Osteocyte (in vitro differentiated cells): ENCODE measurements at regions not wholly inside any gene's neighbourhood (a gene's known extent, or its start where the extent isn't known, plus 50 kb on each side); places are given as distances from the start of the nearest gene placed in this dataset.
"Not testable (repeated sequence)": the region's sequence is repeated elsewhere in the genome, so short reads cannot be mapped to it uniquely, and the experiment has no call there.

Experiments
- DNase-seq: peaks from one replicate; pipeline ENCODE4 v3.0.0; 2021; ENCODE audit warnings: mixed read lengths; ENCODE audit not compliant: unreplicated experiment; ENCODE audit errors: extremely low spot score
- H3K27ac Mint-ChIP-seq: one replicate; pipeline ENCODE4 v1.8.0; 2021; ENCODE audit warnings: mild to moderate bottlenecking, mixed read lengths; ENCODE audit not compliant: unreplicated experiment
- H3K27me3 Mint-ChIP-seq: one replicate; pipeline ENCODE4 v1.8.0; 2021; ENCODE audit warnings: mixed read lengths; ENCODE audit not compliant: unreplicated experiment
- H3K36me3 Mint-ChIP-seq: one replicate; pipeline ENCODE4 v1.8.0; 2021; ENCODE audit warnings: mixed read lengths; ENCODE audit not compliant: unreplicated experiment
- H3K4me1 Mint-ChIP-seq: one replicate; pipeline ENCODE4 v1.8.0; 2021; ENCODE audit warnings: mixed read lengths; ENCODE audit not compliant: unreplicated experiment
- H3K4me3 Mint-ChIP-seq: one replicate; pipeline ENCODE4 v1.8.0; 2021; ENCODE audit warnings: mild to moderate bottlenecking, moderate library complexity, mixed read lengths; ENCODE audit not compliant: unreplicated experiment
- H3K9me3 Mint-ChIP-seq: one replicate; pipeline ENCODE4 v1.8.0; 2021; ENCODE audit warnings: mixed read lengths; ENCODE audit not compliant: unreplicated experiment

DNA sequence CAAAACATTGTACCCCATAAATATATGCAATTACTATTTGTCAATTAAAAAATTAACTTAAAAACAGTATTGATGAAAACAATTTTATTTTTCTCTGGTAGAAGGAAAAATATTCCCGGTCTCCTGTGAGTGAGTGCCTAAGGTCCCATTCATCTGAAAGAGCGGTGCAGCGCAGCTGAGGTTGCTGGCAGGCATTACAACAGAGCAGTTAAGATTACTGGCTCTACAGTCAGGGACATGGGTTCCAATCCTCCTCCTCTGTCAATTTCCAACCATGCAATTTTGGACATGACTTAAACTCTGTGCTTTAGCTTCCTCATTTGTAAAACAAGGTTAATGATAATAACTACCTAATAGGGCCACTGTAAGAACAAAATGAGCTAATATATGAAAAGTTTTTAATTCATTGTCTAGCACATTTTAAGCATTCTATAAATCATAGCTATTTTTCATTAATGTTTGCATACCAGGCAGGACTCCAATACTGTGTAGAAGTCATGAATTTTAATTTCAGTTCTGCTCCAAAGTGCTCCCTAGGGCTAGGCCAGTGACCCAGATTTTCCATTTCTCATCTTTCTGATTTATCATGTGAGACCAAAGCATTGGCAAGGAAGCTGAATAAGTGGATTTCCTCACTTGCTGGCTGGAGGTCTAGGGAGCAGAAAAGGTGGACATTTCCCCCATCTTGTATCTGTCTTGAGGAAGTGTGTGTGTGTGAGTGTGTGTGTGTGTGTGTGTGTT lies 174.2 kb upstream of the NBPF19 start:
- H3K27ac Mint-ChIP-seq: not testable (repeated sequence)

DNA sequence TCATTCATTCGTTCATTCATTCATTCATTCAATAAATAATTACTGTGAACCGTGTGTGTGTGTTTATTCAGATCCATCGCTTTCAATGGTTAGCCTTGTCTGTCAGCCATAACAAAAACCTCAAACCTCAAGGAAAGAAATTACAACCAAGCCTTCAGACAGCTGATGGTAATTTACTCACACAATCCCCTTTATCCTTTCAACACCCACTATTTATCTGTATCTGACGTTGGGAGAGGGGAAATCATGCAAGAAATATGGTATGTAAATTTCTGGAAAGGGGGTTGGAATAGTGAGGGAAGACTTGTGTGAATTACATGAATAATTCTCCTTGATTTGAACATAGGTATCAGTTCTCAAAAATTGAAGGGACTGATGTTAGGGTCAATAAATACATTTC lies 173.6 kb upstream of the NBPF19 start:
- not testable (repeated sequence) for DNase-seq, H3K36me3 Mint-ChIP-seq, H3K27me3 Mint-ChIP-seq, H3K9me3 Mint-ChIP-seq, H3K4me3 Mint-ChIP-seq, H3K4me1 Mint-ChIP-seq, H3K27ac Mint-ChIP-seq

More for the DNA sequence above, 174.2 kb upstream of the NBPF19 start:
- not testable (repeated sequence) for H3K9me3 Mint-ChIP-seq, H3K4me3 Mint-ChIP-seq, H3K36me3 Mint-ChIP-seq, H3K27me3 Mint-ChIP-seq, H3K4me1 Mint-ChIP-seq, DNase-seq

DNA sequence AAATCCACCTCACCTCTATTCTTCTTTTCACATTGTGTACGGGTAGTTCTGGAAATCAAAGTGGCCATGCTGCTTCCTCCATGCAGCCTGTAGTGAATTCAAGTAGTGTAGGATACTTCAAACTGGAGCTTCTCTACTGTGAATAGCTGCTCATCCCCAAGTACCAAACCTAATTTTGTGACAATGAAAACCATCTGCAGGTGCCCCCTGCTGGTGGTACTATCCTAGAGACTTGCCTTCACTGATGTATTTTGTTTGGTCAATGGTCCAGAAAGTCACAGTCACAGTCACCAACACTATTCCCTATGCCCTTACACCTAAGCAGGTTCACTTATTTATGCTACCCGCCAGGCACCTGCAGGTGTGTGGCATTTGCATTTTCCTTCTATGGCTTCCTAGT lies 170.0 kb upstream of the NBPF19 start:
- H3K27ac Mint-ChIP-seq, H3K9me3 Mint-ChIP-seq, H3K36me3 Mint-ChIP-seq, H3K27me3 Mint-ChIP-seq, H3K4me1 Mint-ChIP-seq, DNase-seq, H3K4me3 Mint-ChIP-seq: not testable (repeated sequence)

DNA sequence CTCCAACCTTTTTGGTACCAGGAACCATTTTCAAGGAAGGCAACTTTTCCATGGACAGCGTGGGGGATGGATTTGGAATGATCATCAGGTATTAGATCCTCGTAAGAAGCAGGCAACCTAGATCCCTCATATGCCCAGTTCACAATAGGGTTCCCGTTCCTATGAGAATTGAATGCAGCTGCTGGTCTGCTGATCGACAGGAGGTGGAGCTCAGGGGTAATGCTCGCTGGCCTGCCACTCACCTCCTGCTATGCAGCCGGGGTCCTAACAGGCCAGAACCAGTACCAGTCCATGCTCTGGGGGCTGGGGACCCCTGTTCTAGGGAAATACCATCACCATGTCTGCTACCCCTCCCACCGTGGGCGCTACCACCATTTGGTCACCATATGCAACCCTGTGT lies 167.2 kb upstream of the NBPF19 start:
- H3K36me3 Mint-ChIP-seq, H3K4me3 Mint-ChIP-seq, H3K9me3 Mint-ChIP-seq, DNase-seq, H3K27ac Mint-ChIP-seq, H3K4me1 Mint-ChIP-seq, H3K27me3 Mint-ChIP-seq: not testable (repeated sequence)

DNA sequence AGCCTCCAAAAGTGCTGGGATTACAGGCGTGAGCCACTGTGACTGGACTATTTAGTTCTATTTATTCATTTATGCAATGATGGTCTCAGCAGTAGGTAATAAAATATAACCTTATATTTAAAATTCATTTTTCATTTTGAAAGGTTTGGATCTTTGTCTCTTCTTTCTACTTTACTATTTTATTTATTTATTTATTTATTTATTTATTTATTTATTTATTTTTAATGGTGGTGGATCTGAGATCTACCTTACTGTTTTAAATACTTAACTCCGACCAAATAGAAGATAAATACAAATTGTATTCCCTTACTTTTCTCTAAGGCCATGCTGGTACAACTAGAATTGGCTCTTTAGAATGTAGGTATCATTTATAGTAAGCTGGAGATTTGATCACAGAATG lies 159.9 kb upstream of the NBPF19 start:
- not testable (repeated sequence) for H3K4me3 Mint-ChIP-seq, H3K9me3 Mint-ChIP-seq, DNase-seq, H3K36me3 Mint-ChIP-seq, H3K27ac Mint-ChIP-seq, H3K27me3 Mint-ChIP-seq, H3K4me1 Mint-ChIP-seq

DNA sequence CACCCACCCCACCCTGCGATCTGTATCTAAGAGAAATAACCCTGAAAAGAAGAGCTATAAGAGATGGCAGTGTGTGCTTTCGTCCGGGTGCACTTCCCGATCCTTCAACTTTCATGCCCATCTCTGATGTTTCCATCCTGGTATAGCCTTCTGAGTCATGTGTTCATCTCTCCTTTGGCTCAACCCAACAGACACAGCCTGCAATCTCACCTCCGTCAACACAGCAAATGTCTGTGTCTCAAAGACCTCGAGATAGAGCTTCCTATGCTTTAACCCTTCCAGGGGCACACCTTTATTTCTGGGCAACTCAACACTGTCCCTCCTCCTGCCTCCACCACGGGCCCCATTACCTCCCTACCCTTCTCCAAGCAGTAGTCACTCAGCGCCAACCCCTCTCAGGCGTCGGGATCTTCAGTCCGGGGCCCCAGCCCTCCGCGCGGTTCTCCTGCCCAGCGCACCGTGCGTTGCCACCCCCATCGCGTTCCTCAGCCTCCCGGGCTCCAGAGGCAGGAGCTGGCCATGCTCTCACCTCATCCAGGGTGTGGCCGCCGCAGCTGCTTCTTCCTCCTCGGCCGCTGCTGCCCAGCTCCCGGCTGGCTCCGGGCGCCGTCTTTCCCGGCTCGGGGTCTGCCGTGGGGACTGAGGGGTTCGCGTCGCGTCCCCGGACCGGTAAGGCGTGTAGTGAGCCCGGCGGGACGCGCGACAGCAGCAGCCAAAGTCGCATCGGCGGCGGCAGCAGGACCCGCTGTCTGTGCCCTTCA lies 153.7 kb upstream of the NBPF19 start:
- H3K27ac Mint-ChIP-seq, H3K36me3 Mint-ChIP-seq, H3K9me3 Mint-ChIP-seq, H3K27me3 Mint-ChIP-seq, DNase-seq, H3K4me1 Mint-ChIP-seq, H3K4me3 Mint-ChIP-seq: not testable (repeated sequence)

DNA sequence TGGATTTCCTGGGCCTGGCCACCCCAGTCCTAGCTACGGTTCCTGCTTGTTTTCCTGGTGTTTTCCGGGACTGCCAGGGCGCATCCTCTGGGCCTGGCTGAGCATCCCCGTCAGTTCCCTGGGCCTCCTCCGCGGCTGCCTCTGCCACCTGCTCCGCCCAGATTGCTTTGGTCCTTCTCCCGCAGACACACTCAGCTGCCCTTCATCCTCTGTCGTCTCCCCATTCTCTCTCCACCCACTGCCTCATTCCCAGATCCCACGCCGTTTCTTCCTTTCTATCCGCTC lies 153.2 kb upstream of the NBPF19 start:
- H3K36me3 Mint-ChIP-seq, H3K4me3 Mint-ChIP-seq, DNase-seq, H3K27me3 Mint-ChIP-seq, H3K4me1 Mint-ChIP-seq, H3K27ac Mint-ChIP-seq, H3K9me3 Mint-ChIP-seq: not testable (repeated sequence)

DNA sequence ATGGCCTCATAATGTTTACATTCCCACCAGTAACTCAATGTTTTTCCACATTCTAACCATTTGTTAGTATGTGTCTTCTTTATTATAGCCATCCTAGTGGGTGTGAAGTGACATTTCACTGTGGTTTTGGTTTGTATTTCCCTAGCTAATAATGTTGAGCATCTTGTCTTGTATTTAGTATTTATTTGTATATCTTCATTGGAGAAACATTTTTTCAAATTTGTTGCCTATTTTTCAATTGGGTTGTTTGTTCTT lies 144.8 kb upstream of the NBPF19 start:
- H3K4me1 Mint-ChIP-seq, H3K27ac Mint-ChIP-seq, H3K36me3 Mint-ChIP-seq, H3K9me3 Mint-ChIP-seq, DNase-seq, H3K4me3 Mint-ChIP-seq, H3K27me3 Mint-ChIP-seq: not testable (repeated sequence)

DNA sequence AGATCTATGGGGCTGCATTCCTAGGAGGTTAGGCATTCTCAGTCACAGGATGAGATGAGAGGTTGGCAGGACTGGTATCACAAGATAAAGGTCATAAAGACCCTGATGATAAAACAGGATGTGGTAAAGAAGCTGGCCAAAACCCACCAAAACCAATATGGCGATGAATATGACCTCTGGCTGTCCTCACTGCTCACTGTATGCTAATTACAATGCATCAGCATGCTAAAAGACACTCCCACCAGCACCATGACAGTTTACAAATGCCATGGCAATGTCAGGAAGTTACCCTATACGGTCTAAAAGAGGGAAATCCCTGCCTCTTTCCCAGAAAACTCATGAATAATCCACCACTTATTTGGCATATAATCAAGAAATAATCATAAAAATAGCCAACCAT lies 138.8 kb upstream of the NBPF19 start:
- H3K36me3 Mint-ChIP-seq, H3K27me3 Mint-ChIP-seq, H3K9me3 Mint-ChIP-seq, H3K27ac Mint-ChIP-seq, H3K4me1 Mint-ChIP-seq, H3K4me3 Mint-ChIP-seq, DNase-seq: not testable (repeated sequence)

DNA sequence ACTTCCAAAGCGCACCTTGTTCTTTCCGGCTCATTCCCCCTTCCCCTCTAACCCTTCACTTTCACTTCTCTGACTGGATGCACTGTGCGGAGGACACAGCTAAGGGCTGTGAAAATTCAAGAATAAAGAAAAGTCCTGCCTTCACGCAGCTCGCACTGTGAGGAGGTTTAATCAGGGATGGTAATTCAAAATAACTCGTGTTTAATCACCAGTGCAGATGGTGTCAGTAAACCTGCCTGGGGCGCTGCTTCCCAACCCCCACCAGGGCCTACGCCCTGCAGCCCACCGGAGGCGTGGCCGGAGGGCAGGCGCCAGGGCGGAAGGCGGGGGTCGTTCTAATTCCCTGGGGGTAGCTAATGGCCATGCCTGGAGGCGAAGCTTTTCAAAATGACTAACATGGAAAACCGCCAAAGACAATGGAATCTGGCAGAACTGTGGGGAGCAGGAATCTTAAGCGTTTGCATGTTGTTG lies 136.6 kb upstream of the NBPF19 start:
- H3K27me3 Mint-ChIP-seq, H3K4me3 Mint-ChIP-seq, H3K27ac Mint-ChIP-seq, H3K36me3 Mint-ChIP-seq, H3K4me1 Mint-ChIP-seq, H3K9me3 Mint-ChIP-seq, DNase-seq: not testable (repeated sequence)

DNA sequence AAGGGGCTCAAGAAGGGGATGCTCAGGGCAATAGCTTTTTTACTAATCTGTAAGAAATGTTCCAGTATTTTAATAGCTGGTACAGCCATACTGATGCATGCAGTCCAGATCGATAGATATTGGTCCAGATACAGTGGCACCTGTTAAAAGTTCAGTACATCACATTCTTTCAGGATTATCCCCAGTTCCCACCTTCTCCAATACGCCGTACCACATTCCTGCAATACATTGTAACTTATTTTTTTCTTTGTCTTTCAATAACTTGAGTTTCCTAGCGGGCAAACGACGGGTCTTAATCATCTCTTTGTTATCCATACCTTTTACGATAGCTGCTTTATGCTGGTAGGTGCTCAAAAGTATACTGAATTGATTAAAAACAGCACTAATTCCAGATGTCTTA lies 136.1 kb upstream of the NBPF19 start:
- H3K4me3 Mint-ChIP-seq, H3K9me3 Mint-ChIP-seq, H3K27ac Mint-ChIP-seq, DNase-seq, H3K36me3 Mint-ChIP-seq, H3K27me3 Mint-ChIP-seq, H3K4me1 Mint-ChIP-seq: not testable (repeated sequence)

DNA sequence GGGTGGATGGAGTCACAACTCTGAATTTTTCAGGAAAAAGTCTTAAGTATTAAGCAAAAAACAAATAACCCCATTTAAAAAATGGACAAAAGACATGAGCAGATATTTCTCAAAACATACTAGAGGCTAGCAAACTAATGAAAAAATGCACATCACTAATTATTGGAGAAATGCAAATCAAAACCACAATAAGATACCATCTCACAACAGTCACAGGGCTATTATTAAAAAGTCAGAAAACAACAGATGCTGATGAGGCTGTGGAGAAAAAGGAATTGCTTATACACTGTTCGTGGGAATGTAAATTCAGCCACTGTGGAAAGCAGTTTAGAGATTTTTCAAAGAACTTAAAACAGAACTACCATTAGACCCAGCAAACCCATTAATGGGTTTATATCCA lies 125.4 kb upstream of the NBPF19 start:
- H3K27ac Mint-ChIP-seq, H3K4me3 Mint-ChIP-seq, H3K36me3 Mint-ChIP-seq, H3K27me3 Mint-ChIP-seq, DNase-seq, H3K4me1 Mint-ChIP-seq, H3K9me3 Mint-ChIP-seq: not testable (repeated sequence)
